ENCODE measurements at regions not wholly inside any gene's neighbourhood (a gene's known extent, or its start where the extent isn't known, plus 50 kb on each side); places are given as distances from the start of the nearest gene placed in this dataset.

- no peak for DNase-seq
Observed at GRCh38 chr10:85147346-85148250, 819.2 kb downstream of the CCSER2 start.

DNA sequence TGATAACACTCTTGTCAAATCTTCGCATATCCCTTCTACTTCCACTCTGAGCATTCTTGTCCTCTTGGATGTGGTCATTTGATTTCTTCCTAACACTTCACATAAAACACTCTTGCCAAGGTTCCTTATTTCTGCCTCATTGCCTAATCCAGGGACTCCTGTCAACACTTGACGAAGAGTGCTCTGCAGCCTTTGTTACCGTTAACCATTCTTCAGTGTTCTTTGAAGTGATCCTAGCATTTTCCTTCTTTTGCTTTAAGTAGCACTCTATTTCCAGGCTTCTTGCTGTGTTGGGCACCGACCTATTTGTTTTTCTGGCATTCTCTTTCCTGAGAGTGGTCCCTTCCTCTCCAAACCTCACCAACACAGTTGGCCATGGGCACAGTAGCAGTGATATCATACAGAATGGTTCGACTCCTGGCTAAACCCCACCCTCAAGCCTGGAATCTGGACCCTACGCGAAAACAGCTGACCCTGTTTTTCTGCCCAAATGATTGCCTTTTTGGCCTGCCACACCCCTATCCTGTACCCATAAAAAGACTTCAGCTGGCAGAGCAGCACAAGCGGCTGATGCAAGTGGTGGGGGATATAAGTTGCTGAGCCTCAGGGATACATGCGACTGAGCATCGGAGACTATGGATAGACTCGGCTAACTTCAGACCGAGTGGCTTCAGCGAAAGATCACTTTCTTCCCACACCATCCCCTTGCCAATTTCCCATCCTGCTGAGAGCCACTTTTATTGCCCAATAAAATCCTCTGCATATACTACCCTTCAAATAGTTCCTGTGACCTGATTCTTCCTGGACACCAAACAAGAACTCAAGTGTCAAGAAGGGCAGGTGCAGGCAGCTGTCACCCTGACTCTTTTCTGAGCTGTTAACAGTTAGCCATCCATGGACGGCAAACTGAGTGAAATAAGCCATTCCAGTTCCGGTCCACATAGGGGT is 820.6 kb downstream of the CCSER2 start:
- DNase-seq = no peak

GRCh38 chr10:85149766-85150165 is 821.4 kb downstream of the CCSER2 start:
- no peak for DNase-seq

- no peak for DNase-seq
Observed at GRCh38 chr10:85151506-85151905, 823.1 kb downstream of the CCSER2 start.

DNA sequence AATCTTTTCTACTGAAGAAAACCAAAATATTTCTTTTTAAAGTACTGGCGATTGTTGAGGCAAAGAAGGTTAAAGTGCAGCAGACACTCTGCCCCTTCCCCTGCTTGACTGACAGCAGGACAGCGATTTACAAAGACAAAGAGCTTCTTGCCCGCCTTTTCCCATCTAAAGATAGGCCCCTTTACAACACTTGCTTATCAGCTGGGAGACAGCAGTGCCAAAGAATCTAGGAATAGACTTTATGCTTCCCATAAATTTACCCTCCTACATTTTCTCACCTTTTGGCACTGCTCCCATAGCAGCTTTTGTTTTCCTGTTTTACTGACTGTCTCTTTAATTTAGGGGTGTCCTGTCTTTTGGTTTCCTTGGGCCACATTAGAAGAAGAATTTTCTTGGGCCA is 824.1 kb downstream of the CCSER2 start:
- no peak for DNase-seq

GRCh38 chr10:85152911-85153310 is 824.5 kb downstream of the CCSER2 start:
- no peak for DNase-seq

DNA sequence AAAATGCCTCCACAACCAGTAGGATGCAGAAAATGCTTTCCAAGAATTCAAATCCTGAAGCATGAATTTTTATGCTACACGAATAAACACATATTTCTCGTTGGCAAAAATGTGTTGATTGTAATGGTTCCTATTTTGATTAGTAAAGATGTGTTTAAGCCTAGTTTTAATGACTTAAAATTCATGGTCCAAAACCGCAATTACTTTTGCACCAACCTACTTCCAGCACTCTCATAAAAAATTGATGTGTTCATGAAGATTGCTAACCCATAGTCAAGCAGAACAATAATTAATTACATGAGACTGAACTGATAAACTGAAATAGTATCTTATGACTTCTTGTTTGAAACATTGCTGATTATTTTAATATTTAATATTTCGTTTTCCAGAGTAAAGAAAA is 828.8 kb downstream of the CCSER2 start:
- DNase-seq = no peak

- DNase-seq = no peak
Observed at GRCh38 chr10:85168243-85168642, 839.9 kb downstream of the CCSER2 start.

GRCh38 chr10:85170026-85170425 is 841.6 kb downstream of the CCSER2 start:
- no peak for DNase-seq

- no peak for DNase-seq
Observed at GRCh38 chr10:85175635-85176034, 847.2 kb downstream of the CCSER2 start.

DNA sequence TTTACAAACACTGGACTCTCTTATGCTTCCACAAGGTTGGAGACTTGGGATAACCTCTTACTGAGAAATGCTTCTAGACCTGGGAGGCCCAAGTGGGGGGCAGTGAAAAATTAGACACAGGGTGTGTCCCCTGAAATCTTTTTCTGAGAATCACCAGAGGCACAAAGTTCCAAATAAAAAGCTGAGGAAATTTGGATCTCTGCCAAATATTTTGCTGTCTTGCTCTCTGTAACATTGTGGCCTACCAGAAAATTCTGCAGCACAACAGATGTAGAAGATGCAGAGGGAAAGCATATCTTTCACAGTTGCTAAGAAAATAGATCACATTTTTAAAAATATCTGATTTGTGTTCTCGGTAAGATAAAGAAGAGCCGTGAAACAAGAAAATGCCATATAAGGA is 849.4 kb downstream of the CCSER2 start:
- no peak for DNase-seq

DNA sequence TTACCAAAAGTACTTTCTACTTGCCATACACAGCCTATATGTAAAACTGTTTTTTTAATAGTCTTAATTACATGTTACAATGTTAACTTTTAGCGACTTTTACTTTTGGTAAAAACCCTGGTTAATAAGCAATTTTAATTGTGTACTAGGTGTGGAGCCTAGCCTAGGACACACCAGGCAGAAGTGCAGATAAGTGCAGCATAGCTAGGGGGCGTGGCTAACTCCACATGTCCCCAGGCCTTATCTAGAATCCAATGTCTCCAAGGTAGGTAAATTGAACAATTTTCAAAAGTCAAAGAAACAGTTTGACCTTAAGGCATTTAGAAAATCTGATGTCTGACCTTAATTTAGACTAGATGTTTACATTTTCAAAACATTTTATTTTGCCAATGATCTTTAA is 858.7 kb downstream of the CCSER2 start:
- no peak for DNase-seq

DNA sequence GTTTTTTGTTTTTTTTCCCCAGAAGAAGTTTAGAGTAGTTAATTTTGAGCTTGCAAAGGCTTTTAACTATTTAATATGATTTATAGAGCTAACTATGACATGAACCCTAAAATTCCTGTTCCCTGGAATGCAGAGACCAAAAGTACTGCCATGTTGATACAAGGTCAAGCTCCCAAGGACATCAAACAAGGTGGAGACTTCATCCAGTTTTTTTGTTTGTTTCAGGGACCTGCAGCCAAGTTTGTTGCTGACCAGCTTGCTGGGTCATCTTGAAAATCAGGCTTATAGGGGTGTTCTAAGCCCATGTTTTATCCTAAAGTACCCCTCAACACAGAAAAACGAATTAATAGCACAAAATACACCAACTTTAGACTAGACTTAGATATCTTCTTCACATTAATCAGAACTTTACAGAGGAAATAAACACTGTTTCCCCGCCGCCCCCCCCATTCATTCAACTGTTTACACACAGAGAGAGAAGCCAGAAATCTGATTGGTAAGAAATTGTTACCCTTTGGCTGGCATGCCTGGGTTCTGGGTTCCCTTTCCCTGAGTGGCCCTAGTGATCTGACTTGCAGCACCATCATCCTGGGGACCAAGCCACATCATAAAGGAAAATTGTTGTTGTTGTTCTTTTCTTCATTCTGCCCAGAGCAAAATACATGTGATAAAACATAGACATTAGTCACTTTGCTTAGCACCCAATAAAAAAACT is 860.5 kb downstream of the CCSER2 start:
- DNase-seq = no peak

DNA sequence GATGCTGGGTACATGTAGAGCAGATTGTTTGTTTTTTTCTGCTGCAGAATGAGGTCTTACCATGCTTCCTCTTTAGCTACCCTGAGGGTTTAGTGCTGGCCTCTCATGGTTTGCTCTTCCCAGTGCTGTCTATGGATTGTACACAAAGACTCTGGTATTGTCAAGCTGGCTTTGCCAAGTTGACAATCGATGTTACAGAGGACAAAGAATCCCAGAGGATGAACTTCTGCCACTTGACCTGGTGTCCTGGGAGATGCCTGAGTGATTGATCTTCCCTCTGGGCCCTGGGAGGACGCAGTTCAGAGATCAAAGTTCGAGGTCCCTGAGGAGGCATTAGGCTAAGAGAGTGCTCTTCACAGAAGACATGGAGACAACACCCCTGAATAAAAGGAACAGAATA is 865.4 kb downstream of the CCSER2 start:
- no peak for DNase-seq

GRCh38 chr10:85194706-85195105 is 866.3 kb downstream of the CCSER2 start:
- no peak for DNase-seq

DNA sequence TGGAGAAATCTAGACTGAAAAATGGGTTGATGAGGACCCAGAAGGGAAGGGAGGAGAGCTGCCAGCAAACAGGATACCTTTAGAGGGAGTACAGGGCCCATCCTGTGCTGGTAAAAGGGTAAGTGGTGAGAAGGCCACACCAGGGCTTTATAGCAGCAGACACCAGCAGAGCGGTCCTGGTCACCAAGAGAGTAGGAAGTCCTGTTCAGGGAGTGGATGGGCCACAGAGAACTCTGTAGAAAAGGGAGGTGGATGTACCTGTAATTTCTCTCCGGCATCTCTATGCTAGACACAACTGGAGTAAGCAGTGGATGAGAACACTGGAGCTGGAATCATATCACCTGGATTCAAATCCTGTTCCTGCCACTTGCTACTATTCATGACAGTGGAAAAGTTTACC is 867.2 kb downstream of the CCSER2 start:
- DNase-seq = no peak

DNA sequence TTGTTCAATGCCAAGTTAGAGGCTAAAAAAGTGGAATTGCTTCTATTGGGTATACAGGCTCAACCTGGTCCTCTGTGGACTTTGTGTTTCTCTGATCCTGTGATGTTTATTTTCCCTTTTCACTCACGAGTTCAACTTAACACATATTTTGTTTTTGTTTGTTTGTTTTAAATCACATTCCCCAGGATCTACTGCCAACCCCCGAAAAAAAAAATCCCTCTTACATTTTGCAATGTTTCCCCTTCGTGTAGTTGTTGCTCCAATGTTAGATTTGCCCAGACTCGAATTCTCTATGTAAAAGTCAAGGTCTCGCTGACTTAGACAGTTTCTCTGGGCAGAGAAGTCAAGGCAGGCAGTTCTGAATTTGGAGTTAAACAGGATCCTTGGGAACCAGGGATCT is 876.4 kb downstream of the CCSER2 start:
- DNase-seq = no peak

DNA sequence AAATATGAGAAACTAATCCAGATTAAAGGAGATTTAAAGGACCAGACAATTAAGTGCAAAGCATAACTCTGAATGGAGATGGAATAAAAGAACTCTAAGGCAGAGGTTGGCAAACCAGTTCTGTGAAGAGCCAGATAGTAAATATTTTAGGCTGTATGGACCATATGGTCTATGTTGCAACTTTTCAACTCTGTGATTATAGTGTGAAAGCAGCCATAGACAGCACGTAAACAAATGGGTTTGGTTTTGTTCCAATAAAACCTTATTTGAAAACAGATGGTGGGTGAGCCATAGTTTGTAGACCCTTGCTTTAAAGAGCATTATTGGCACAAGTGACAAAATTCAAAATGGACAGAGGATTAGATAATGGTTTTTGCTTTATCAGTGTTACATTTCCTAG is 884.1 kb downstream of the CCSER2 start:
- no peak for DNase-seq

DNA sequence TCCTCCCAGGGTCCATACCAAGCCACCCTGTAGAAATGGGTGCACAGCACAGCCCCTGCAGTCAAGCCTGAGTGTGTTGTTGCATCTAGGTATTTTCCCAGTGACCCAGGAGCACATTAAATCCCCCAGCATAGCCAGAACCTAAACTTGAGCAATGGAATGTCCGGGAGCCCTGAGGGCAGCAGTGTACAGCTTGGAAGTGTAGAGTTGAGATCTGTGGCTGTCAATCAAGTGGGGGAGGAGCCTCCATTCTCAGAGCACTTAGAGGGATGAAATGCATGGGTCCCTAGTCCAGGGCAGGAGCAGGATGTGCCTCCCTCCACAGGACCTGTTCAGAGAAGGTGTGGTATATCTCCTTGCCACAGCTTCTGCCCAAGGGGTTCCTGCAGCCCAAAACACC is 885.1 kb downstream of the CCSER2 start:
- DNase-seq = no peak

DNA sequence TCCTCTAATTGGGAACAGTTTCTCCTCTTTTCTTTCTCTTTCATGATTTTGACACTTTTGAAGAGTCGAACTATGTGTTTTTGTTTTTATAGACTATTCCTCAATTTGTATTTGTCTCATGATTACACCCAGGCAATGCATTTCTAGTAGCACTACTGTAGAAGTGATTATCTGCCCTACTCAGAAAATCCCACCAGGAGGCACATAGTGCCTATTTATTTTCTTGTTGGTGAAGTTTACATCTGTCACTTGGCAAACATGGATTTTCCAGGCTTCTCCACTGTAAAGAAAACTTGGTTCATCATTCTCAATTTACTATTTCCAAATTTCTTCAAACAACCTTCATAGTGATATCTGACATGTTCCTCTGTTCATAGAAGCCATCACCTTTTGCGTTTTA is 893.9 kb downstream of the CCSER2 start:
- no peak for DNase-seq

GRCh38 chr10:85224366-85224940 is 896.1 kb downstream of the CCSER2 start:
- DNase-seq = no peak

- DNase-seq = no peak
Observed at GRCh38 chr10:85225311-85225710, 896.9 kb downstream of the CCSER2 start.
